Sigmoid colon (tissue), 4 donors: ENCODE measurements at regions not wholly inside any gene's neighbourhood (a gene's known extent, or its start where the extent isn't known, plus 50 kb on each side); places are given as distances from the start of the nearest gene placed in this dataset.

Experiments
- CTCF ChIP-seq, 4 experiments: fragments of 450-650 bp in 3 of 4; fragments of 200-600 bp in 1 of 4; IDR thresholded peaks; one replicate each; pipeline ENCODE4 v1.5.1; 2016 to 2019; ENCODE audit warnings: antibody characterized with exemption in 4 of 4, mild to moderate bottlenecking in 3 of 4, moderate library complexity in 2 of 4
- EP300 ChIP-seq, 4 donors: sonication (generic); formaldehyde crosslinking; IDR thresholded peaks; one replicate each; pipeline ENCODE4 v1.6.1; 2017; ENCODE audit warnings: antibody characterized with exemption in 4 of 4
- POLR2A ChIP-seq, 2 donors: fragments of 450-650 bp; IDR thresholded peaks; one replicate each; pipeline ENCODE4 v1.6.1; 2016; ENCODE audit warnings: antibody characterized with exemption in 2 of 2, mild to moderate bottlenecking in 2 of 2, moderate library complexity in 2 of 2

- TF ChIP-seq CTCF (IDR thresholded peaks at IDR 0.05), result no peak
- no peak for TF ChIP-seq POLR2A (IDR thresholded peaks at IDR 0.05)
- no peak for TF ChIP-seq EP300 (IDR thresholded peaks at IDR 0.05)
Measured at GRCh38 chr14:105986894-105987284, 460.5 kb downstream of the TMEM121 start.
